ENCODE measurements at regions not wholly inside any gene's neighbourhood (a gene's known extent, or its start where the extent isn't known, plus 50 kb on each side); places are given as distances from the start of the nearest gene placed in this dataset.
"Not testable (repeated sequence)": the region's sequence is repeated elsewhere in the genome, so short reads cannot be mapped to it uniquely, and the experiment has no call there.

DNA sequence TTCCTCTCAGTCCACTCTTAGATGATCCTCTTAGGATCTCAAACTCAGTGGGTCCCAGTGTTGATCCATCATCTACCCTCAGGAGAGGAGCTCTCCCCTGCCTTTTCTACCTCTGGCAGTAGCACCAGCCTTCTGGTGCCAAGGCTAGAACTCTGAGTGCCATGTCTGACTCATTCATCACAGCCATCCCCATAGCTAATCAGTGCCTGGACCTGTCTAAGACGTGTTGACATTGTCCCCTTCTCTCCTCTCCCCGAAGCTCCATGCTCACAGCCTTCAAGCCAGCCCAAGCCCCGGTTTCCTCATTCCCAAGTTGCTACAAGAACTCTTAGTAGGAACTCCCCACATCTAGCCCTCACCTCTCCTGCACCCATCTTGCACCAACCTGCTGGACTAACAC is 73.5 kb upstream of the GRIN2A start:
- Histone ChIP-seq H3K27me3 (ENCODE audit: insufficient read depth, low read depth) (peaks cover 36% of the 10 kb centered on the region), H3K4me3 (no peak overlapping the region), H3K4me2 (no peak overlapping the region), H3K36me3 (ENCODE audit: low read depth) (no peaks in the 10 kb centered on the region), H3F3A (ENCODE audit: insufficient read depth, low read depth) (no peaks in the 10 kb centered on the region), H3K79me2 (ENCODE audit: low read depth) (no peaks in the 10 kb centered on the region), H3K27ac (no peak overlapping the region), H3K9me2 (ENCODE audit: insufficient read depth) (no peaks in the 10 kb centered on the region), H3K9me3 (ENCODE audit: insufficient read depth, low read depth) (no peaks in the 10 kb centered on the region), H4K20me1 (ENCODE audit: insufficient read depth) (no peaks in the 10 kb centered on the region), H3K4me1 (replicated peaks; ENCODE audit: insufficient read depth) (no peaks in the 10 kb centered on the region), H2AFZ (no peak overlapping the region)
- POLR2A ChIA-PET (ENCODE audit: unreplicated experiment) = no interaction called here
- CTCF ChIA-PET = no interaction called here
- intact Hi-C loops (cut with micrococcal nuclease; ENCODE audit: unreplicated experiment) = loop anchor here (1.0 to 5.0 kb wide), 3 partner anchors 254 to 662 kb away; no protein-coding TSS in a partner anchor
- DNase-seq = no peak
- TF ChIP-seq, protein P1, sequence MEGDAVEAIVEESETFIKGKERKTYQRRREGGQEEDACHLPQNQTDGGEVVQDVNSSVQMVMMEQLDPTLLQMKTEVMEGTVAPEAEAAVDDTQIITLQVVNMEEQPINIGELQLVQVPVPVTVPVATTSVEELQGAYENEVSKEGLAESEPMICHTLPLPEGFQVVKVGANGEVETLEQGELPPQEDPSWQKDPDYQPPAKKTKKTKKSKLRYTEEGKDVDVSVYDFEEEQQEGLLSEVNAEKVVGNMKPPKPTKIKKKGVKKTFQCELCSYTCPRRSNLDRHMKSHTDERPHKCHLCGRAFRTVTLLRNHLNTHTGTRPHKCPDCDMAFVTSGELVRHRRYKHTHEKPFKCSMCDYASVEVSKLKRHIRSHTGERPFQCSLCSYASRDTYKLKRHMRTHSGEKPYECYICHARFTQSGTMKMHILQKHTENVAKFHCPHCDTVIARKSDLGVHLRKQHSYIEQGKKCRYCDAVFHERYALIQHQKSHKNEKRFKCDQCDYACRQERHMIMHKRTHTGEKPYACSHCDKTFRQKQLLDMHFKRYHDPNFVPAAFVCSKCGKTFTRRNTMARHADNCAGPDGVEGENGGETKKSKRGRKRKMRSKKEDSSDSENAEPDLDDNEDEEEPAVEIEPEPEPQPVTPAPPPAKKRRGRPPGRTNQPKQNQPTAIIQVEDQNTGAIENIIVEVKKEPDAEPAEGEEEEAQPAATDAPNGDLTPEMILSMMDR (conservative IDR thresholded peaks at IDR 0.05) = no peak
- TF ChIP-seq EZH2 (IDR thresholded peaks at IDR 0.05; ENCODE audit: low read depth) = no peak
- no TSS peak for BruUV-seq (replicated peaks)

DNA sequence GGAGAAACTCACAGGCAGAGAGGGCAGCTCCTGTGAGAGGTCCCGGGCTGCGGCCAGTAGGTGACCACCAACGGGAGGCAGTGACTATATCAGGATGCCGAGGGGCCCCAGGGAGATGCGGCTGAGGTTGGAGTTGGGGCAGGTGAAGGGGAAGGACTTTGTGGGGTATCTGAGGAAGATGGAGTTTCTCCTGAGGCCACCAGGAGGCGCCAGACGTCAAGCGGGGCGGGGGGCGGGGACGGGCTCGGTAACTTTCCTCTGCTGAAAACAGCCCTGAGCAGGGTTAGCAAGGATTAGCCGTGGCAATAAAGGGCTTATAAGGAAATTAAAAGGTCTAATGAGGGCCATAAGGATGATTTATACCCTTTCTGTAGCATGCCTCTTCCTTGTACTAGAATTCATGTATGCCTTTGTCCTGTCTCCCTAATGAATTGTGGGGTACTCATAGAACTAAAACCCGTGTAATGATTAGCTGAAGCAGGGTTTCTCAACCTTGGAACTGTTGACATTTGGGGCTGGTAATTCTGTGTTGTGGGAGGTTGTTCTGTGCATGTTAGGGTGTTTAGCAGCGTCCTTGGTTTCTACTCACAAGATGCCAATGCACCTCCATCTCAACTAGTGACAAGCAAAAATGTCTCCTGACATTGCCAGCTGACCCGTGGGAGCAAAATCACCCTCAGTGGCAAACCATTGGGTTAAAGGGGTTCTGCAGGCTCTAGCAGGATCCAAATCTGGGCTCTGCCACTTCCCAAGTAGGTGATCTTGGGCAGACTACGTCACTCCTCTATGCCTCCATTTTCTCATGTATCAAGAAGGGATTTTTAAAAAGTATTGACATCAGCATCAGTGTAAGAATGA is 74.8 kb upstream of the GRIN2A start:
- no peaks in the 10 kb centered on the region for H3K79me2 ChIP-seq (ENCODE audit: low read depth)
- peaks cover 31% of the 10 kb centered on the region for H3K27me3 ChIP-seq (ENCODE audit: insufficient read depth, low read depth)
- no TSS peak for BruUV-seq (replicated peaks)
- peak in 1 of 2 experiments; percentile 16 for DNase-seq
- no peaks in the 10 kb centered on the region for H3K9me3 ChIP-seq (ENCODE audit: insufficient read depth, low read depth)
- no peak overlapping the region for H2AFZ ChIP-seq
- no peak overlapping the region for H3K27ac ChIP-seq
- TF ChIP-seq, protein P1 (conservative IDR thresholded peaks at IDR 0.05) = peak; percentile 85
- no peak for TF ChIP-seq EZH2 (IDR thresholded peaks at IDR 0.05; ENCODE audit: low read depth)
- CTCF ChIA-PET = interaction anchor here (0.6 to 0.8 kb wide), 4 partner anchors 43 to 650 kb away, joined by 3 to 11 read pairs (median 6); no protein-coding TSS in a partner anchor
- H3K36me3 ChIP-seq (ENCODE audit: low read depth) = no peaks in the 10 kb centered on the region
- H3K4me3 ChIP-seq = no peak overlapping the region
- H3K4me2 ChIP-seq = no peak overlapping the region
- no peaks in the 10 kb centered on the region for H3K4me1 ChIP-seq (replicated peaks; ENCODE audit: insufficient read depth)
- H4K20me1 ChIP-seq (ENCODE audit: insufficient read depth) = no peaks in the 10 kb centered on the region
- POLR2A ChIA-PET (ENCODE audit: unreplicated experiment) = no interaction called here
- H3F3A ChIP-seq (ENCODE audit: insufficient read depth, low read depth) = no peaks in the 10 kb centered on the region
- intact Hi-C loops (cut with micrococcal nuclease; ENCODE audit: unreplicated experiment) = loop anchor here (1.0 to 5.0 kb wide), 3 partner anchors 252 to 660 kb away; no protein-coding TSS in a partner anchor
- H3K9me2 ChIP-seq (ENCODE audit: insufficient read depth) = no peaks in the 10 kb centered on the region

DNA sequence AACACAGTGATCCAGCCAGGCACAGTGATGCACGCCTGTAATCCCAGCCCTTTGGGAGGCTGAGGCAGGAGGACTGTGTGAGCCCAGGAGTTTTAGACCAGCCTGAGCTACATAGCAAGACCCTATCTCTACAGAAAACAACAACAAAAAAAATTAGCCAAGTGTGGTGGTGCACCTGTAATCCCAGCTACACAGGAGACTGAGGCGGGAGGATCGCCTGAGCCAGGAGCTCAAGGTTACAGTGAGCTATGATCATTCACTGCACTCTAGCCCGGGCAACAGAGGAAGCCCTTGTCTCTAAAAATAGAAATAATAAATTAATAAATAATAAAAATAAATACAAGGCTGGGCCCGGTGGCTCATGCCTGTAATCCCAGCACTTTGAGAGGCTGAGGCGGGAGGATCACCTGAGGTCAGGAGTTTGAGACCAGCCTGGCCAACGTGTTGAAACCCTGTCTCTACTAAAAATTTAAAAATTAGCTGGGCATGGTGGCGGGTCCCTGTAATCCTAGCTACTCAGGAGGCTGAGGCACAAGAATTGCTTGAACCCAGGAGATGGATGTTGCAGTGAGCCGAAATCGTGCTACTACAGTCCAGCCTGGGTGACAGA is 75.5 kb upstream of the GRIN2A start:
- H3K27ac ChIP-seq; H2AFZ ChIP-seq; H3K79me2 ChIP-seq (ENCODE audit: low read depth); BruUV-seq (replicated peaks); H3K9me3 ChIP-seq (ENCODE audit: insufficient read depth, low read depth); POLR2A ChIA-PET (ENCODE audit: unreplicated experiment); H3K4me1 ChIP-seq (replicated peaks; ENCODE audit: insufficient read depth); H3K9me2 ChIP-seq (ENCODE audit: insufficient read depth); H3F3A ChIP-seq (ENCODE audit: insufficient read depth, low read depth); DNase-seq; H3K4me3 ChIP-seq; H4K20me1 ChIP-seq (ENCODE audit: insufficient read depth); H3K4me2 ChIP-seq; H3K36me3 ChIP-seq (ENCODE audit: low read depth): not testable (repeated sequence)
- CTCF ChIA-PET = interaction anchor here (0.6 kb wide), 1 partner anchor 42 kb away, joined by 6 read pairs; no protein-coding TSS in a partner anchor
- intact Hi-C loops (cut with micrococcal nuclease; ENCODE audit: unreplicated experiment) = loop anchor here (5.0 kb wide), 1 partner anchor 660 kb away; no protein-coding TSS in a partner anchor
- peaks cover 31% of the 10 kb centered on the region for H3K27me3 ChIP-seq (ENCODE audit: insufficient read depth, low read depth)

DNA sequence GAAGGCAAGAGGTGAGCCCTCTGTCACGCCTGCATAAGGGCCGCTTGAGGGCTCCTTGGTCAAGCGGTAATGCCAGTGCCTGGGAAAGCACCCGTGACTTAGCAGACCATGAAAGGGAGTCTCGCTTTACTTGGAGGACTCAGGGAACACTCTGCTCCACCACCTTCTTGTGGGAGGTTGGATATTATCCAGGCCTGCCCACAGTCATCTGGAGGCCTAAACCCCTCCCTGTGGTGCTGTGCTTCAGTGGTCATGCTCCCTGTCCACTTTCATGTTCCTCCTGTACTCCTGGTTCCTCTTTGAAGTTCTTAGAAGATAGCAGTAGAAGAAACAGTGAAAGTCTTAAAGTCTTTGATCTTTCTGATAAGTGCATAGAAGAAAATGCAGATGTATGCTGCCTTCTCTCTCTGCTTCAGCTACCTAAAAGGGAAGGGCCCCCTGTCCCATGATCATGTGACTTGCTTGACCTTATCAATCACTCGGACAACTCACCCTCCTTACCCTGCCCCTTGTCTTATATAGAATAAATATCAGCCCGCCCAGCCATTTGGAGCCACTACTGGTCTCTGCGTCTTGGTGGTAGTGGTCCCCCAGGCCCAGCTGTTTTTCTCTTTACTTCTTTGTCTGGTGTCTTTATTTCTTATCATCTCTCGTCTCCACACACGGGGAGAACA is 76.8 kb upstream of the GRIN2A start:
- POLR2A ChIA-PET (ENCODE audit: unreplicated experiment); H3K4me2 ChIP-seq; H3K4me1 ChIP-seq (replicated peaks; ENCODE audit: insufficient read depth): not testable (repeated sequence)

More for the DNA sequence above, 76.8 kb upstream of the GRIN2A start:
- H3K27me3 ChIP-seq (ENCODE audit: insufficient read depth, low read depth) = peaks cover 26% of the 10 kb centered on the region
- H2AFZ ChIP-seq; CTCF ChIA-PET; H3K4me3 ChIP-seq; H3K9me3 ChIP-seq (ENCODE audit: insufficient read depth, low read depth); H3K36me3 ChIP-seq (ENCODE audit: low read depth); H3K27ac ChIP-seq; H3K9me2 ChIP-seq (ENCODE audit: insufficient read depth); BruUV-seq (replicated peaks); H4K20me1 ChIP-seq (ENCODE audit: insufficient read depth); DNase-seq; H3K79me2 ChIP-seq (ENCODE audit: low read depth); H3F3A ChIP-seq (ENCODE audit: insufficient read depth, low read depth): not testable (repeated sequence)
- intact Hi-C loops (cut with micrococcal nuclease; ENCODE audit: unreplicated experiment) = loop anchor here (5.0 kb wide), 1 partner anchor 658 kb away; no protein-coding TSS in a partner anchor

Data from PC-9 (cell line).